ENCODE measurements at regions not wholly inside any gene's neighbourhood (a gene's known extent, or its start where the extent isn't known, plus 50 kb on each side); places are given as distances from the start of the nearest gene placed in this dataset.

GRCh38 chr2:234145057-234145456 is 94.6 kb downstream of the SPP2 start:
- no peaks in the 10 kb centered on the region for H3K4me1 ChIP-seq
- no peak for TF ChIP-seq CTCF (IDR thresholded peaks at IDR 0.05)
- no peak for DNase-seq (ENCODE audit: low spot score)

GRCh38 chr2:234143896-234144295 is 93.4 kb downstream of the SPP2 start:
- no peak overlapping the region for H3K4me3 ChIP-seq
- H3K27ac ChIP-seq = no peak overlapping the region
- DNase-seq (ENCODE audit: low spot score) = no peak
- no peaks in the 10 kb centered on the region for H3K4me1 ChIP-seq
- no peaks in the 10 kb centered on the region for H3K36me3 ChIP-seq
- TF ChIP-seq CTCF (IDR thresholded peaks at IDR 0.05) = no peak
- H3K9me3 ChIP-seq = no peaks in the 10 kb centered on the region
- no peaks in the 10 kb centered on the region for H3K27me3 ChIP-seq

More at GRCh38 chr2:234145057-234145456, 94.6 kb downstream of the SPP2 start:
- H3K27ac ChIP-seq = no peak overlapping the region
- no peak overlapping the region for H3K4me3 ChIP-seq
- H3K9me3 ChIP-seq = no peaks in the 10 kb centered on the region
- H3K36me3 ChIP-seq = no peaks in the 10 kb centered on the region
- H3K27me3 ChIP-seq = no peaks in the 10 kb centered on the region

- Histone ChIP-seq H3K27me3 (no peaks in the 10 kb centered on the region), H3K36me3 (no peaks in the 10 kb centered on the region), H3K4me3 (no peak overlapping the region), H3K4me1 (no peaks in the 10 kb centered on the region), H3K9me3 (no peaks in the 10 kb centered on the region), H3K27ac (no peak overlapping the region)
- no peak for DNase-seq (ENCODE audit: low spot score)
- TF ChIP-seq CTCF (IDR thresholded peaks at IDR 0.05) = no peak
These were observed 92.0 kb downstream of the SPP2 start for GRCh38 chr2:234142530-234142929.

- H3K36me3 ChIP-seq = no peaks in the 10 kb centered on the region
These were observed 89.3 kb downstream of the SPP2 start for GRCh38 chr2:234139755-234140154.

GRCh38 chr2:234138836-234139235 is 88.3 kb downstream of the SPP2 start:
- Histone ChIP-seq H3K4me3 (no peak overlapping the region), H3K36me3 (no peaks in the 10 kb centered on the region), H3K9me3 (no peaks in the 10 kb centered on the region), H3K27ac (no peak overlapping the region), H3K4me1 (no peaks in the 10 kb centered on the region), H3K27me3 (no peaks in the 10 kb centered on the region)
- DNase-seq (ENCODE audit: low spot score) = no peak
- no peak for TF ChIP-seq CTCF (IDR thresholded peaks at IDR 0.05)

More at GRCh38 chr2:234139755-234140154, 89.3 kb downstream of the SPP2 start:
- no peaks in the 10 kb centered on the region for H3K4me1 ChIP-seq
- no peak for TF ChIP-seq CTCF (IDR thresholded peaks at IDR 0.05)
- H3K27ac ChIP-seq = no peak overlapping the region
- H3K9me3 ChIP-seq = no peaks in the 10 kb centered on the region
- H3K27me3 ChIP-seq = no peaks in the 10 kb centered on the region
- no peak overlapping the region for H3K4me3 ChIP-seq
- DNase-seq (ENCODE audit: low spot score) = no peak

GRCh38 chr2:234137400-234138014 is 87.0 kb downstream of the SPP2 start:
- H3K4me3 ChIP-seq = no peak overlapping the region
- H3K27me3 ChIP-seq = no peaks in the 10 kb centered on the region
- no peaks in the 10 kb centered on the region for H3K9me3 ChIP-seq
- no peaks in the 10 kb centered on the region for H3K36me3 ChIP-seq
- no peak for TF ChIP-seq CTCF (IDR thresholded peaks at IDR 0.05)
- H3K27ac ChIP-seq = no peak overlapping the region
- no peaks in the 10 kb centered on the region for H3K4me1 ChIP-seq
- no peak for DNase-seq (ENCODE audit: low spot score)

Measured in right atrium auricular region (tissue), 2 donors.